ENCODE measurements at regions not wholly inside any gene's neighbourhood (a gene's known extent, or its start where the extent isn't known, plus 50 kb on each side); places are given as distances from the start of the nearest gene placed in this dataset.

DNA sequence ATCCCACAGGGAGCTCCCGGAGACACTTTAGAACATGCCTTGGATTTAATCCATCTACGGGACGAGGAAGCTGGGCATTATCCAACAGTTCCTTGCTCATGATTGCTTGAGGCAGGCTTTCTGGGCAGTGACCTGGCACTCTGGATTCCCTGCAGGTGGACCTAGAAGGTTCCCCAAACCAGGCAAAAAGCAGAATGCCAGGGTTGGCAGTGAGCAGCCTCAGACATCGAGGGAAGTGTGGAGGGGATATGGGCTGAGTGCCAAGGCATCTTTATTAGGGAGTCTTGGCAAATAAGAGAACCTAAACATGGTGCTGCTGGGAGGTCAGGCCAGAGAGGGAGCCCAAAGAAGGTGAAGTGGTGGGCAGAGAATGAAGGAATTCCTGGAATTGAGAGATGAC, 158.5 kb downstream of the CD83 start:
- DNase-seq: no peak

DNA sequence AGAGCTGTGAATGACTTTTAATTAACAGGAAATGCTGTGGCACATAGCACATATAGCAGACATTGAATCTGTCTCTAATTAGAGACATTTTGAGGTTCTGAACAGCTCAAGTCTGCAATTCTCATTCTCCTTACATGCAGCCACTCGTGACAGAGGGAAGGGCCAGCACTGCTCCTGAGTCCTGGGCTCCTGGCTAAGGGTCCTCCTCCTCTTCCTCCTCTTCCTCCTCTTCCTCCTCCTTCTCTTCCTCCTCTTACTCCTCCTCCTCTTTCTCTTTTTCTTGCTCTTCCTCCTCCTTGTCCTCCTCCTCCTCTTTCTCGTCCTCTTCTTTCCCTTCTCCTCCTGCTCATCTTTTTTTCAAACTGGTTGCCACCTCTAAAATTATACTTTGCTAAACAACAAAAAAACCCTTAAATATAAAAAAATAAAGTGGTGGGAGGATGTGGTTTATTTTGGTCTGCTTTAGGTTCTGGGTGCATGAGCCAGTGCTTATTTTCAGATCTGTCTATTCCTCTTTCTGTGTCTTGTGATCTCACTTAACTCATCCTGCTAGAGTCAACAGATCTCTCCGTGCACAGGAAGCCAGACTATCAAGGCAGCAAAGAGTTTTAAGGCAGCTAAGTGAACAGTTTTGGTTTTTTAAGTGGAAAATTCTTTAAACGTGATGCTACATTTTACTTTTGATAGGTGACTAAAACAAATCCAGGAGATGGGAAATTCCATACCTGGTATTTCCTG, 159.3 kb downstream of the CD83 start:
- DNase-seq: no peak

DNA sequence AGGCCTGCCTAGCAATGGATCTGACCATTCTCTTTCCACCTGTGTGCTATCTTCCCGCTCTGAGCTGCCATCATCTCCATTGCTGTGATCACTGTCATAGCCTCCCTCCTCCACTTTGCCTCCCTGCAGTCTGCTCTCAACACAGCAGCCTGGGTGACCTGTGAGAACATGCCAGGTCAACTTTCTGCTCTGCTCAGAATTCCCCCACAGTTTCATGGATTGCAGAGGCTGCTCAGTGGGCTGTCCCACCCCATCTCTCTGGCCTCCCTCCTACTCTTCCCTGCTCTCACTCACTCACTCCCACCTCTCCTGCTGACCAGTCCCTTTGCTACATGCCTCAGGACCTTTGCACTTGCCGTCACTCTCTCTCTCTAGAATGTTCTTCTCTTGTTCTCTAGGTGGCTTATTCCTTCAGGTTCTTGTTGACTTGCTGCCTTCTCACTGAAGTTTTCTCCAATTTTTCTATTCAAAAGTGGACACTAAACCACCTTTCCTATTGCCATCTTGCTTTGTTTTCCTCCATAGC, 159.9 kb downstream of the CD83 start:
- DNase-seq: no peak

DNA sequence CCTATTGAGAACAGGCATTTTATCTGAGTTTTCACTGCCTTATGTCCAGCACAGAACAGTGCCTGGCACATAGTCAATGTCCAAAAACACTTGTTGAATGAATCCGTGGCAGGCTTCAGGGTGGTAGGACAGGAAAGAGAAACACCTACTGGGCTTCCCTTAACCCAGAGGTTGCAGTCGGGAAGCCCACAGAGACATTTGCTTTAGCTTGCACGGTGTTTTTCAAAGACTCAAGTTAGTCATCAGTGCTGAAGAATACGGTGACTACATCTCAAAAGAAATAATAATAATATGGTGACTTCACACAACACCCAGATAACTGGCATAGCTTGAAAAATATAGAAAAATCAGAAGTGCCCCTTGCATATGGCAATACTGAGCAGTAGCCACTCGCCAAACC, 160.4 kb downstream of the CD83 start:
- no peak for DNase-seq

DNA sequence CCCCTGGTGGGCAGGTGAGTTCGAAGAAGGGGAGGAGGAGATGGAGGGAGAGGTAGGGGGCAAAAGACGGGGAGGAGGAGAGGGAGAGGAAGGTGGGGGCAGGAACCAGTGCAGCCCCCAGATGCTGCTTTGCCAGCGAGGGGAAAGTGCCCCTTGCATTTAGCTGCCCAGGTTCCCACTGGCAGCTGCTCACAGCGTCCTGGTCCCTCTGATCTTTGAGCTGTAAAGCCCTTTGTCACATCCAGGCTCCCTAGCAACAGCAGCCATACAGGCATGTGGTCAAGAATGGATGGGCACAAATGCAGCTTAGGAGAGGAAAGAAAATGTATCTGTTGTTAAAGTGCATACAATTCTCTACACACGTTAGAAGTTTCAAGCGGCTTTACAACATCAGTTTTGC, 160.9 kb downstream of the CD83 start:
- no peak for DNase-seq

DNA sequence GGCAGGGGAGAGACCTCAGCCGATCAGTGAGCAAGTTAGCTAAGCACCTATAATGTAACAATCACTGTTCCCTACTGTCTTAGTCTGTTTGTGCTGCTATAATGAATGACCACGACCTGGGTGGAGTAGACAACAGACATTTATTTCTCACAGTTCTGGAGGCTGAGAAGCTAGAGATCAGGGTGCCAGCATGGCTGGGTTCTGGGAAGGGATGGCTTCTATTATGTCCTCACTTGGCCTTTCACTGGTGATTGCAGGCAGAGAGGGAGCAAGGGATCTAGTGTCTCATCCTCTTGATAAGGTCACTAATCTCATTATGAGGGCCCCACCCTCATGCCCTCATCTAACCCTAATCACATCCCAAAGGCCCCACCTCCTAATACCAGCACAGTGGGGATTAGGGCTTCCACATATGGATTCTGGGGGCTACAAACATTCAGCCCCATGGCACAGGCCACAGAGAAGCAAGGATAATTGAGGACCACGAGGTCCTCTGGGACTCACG, 162.5 kb downstream of the CD83 start:
- DNase-seq: no peak

DNA sequence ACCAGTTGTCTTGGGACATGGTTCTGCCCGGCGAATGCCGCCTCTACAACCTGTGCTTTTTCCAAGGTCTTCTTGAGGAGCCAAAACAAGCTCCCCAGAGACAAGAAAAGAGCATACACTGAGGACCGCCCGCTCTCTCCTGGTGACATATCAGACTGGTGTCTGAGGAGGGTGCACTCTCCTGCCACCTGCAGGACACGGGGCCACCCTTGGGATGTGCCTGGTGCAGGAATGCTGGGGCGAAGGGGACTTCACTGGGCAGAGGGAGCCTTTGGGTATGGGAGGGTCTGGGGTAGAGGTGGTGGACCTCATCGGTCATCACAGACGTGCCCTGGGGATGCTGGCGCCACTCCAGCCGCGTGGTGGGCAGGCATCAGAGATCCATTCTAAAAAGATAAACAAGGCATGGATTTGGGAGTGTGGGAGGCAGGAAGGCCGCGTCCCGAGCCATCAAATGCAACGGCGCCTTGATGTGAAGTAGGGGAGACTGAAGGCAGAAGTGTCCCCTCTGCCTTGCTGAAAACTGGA, 163.3 kb downstream of the CD83 start:
- no peak for DNase-seq

DNA sequence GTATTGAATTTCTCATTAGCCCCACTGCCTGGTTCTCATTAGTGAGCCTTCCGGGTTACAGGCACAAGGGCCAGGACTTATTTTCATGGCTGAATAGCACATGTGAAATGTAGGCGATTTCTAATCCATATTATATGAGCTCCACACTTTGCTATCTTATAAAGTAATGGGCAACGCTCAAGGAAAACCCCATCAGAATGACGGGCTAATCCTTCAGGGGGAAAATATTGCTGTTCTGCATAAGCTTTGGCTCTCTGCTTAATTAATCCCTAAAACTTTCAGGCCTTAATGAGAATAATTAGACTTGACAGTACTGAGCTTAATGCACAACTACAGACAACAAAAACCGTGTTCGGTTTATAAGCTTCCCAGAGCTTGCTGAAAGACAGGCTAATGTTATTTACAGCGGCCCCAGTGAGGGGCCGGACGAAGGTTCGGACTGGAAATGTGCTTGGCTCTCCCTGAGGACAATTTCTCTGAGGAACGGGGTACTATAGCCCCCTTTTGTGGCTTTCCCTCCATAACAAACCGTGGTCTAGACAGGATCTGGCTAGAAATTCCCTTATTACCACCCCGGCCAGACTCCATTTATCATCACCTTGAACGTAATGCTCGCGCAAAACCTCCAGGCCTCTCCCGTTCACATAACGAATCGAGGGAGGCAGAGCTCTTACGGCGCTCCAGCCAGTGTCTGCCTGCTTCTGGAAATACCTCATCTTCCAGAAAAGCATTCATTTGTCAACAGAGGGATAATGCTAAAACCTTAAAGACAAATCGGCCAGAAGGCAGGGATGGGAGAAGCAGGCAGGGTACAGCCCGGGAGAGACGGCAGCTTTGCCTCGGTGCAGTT, 164.5 kb downstream of the CD83 start:
- DNase-seq: no peak

DNA sequence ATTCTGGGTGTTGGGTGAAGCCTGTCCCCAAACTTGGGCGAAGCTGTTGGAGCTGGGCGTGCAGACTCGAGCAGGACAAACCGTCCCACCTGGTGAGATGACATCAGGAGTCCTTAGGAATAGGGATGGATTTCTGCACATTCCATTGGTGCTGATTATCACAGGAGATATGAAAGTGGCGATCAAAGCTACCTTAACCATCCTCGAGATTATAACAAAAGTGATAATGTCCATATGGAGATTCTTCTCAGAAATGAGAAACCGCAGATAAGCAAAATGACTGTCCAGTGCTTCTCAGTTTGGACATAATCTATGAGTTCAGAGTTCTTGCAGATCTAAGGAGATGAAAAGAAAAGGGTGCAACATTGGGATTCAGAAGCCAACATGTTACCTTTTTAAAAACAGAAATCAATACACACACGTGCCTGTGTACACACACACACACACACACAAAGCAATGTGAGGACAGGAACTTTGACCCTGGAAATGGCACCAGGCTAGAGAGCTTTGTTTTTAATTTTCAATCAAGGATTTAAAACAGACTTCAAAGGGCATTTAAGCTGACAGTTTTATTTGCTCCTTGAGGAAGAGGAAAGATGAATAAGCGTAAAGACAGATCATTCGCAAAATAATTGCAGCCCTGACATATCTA, 165.4 kb downstream of the CD83 start:
- no peak for DNase-seq

DNA sequence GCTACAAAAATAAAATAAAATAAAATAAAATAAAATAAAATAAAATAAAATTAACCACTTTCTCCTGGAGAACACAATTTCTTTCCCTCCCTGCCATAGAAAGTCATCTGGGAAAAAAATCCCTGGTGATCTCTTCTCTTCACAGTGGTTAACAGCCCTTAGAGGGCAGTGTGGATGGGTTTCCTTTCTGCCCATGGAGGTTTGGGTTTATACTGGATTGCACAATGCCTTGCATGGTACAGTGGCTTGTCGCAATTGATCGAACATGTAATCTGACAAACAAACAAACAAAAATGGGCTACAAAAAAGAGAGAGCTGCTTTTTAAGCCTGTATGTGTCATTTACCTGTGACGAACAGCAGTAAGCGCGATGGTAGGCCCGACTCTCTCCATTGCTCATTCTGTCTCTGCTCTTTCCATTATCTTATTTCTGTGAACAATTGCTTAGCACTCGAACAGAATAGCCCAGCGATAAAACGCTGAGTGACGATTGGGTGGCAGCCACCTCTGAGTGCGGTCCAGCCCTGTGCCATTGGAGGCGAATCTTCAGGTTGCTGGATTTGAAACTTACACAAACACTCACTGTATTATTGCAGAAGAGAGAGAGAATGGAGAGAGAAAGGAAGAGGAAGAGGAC, 166.1 kb downstream of the CD83 start:
- no peak for DNase-seq

DNA sequence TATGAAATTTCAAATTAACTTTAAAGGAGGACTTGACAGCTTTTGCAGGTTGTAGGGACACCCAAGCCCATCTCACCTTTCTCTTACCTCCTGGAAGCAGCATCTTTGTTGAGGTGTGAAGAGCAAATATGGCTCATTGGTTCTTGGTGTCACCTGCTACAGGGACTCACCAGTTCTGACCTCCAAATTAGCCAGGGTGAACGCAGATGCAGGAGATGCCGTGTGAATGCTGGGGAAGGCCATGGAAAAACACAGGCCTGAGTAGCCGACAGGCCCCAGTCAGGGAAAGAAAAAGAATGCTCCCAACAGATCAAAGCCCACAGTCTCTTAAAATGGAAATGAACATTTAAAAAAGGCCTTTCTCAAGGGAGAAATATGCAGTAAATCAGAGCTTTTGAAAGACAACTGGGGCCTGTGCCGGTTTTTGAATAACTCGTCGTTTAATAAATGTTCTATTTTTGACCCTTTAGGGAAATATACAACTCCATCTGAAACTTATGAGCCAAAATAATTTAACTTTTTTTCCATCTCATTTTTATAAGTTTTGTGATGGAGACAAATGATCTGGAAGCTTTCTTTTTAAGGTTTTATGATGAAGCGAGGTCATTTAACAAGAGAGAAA, 167.5 kb downstream of the CD83 start:
- DNase-seq: no peak

DNA sequence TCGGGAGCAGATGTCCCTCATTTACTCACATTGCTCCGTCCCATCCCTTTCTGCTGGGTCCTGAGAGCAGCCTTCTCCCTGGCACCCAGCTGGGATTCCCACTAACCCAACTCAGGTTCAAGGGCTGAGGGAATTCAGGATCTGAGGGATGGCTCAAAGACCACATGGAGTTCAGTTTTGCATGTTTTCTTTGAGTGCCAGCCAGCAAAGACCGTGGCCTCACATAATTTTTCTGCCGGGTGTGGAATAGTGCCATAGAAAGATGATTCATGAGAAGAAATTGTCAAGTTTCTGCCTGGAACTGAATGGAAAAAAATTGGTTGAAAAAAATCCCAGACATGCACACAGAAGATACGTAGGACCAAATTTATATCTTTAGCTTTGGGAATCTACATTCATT, 168.6 kb downstream of the CD83 start:
- no peak for DNase-seq

DNA sequence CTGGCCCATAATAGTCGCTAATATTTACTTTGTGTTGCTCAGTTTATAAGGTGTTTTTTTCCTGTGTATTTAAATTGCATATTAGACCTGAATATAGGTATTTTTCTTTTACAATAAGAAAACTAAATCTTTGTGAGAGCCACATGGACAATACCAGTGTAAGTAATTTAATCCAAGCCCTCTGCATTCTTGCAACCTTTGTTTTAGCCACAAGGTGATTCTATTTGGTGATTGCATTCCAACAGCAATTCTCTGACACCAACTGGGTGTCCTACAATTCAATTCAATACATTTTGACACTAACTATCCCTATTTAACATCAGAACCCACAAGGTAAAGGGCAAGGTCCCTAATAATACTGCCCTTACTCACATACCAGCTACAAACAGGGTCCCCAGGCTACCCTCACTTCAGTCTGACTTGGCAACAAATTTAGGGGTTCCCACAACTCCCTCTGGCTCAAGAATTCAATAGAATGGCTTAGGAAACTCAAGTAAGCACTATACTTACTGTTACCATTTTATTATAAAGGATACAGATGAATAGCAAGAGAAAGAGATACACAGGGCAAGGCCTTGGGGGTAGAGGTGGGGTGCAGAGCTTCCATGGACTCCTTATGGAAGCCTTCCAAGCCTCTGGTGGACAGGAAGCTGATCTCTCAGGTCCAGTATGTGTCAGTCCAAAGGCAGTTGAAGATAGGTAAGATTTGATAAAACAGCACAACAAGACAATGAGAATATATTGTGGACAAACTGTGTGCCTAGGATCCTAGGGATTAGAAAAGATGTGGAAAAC, 169.3 kb downstream of the CD83 start:
- DNase-seq: no peak

DNA sequence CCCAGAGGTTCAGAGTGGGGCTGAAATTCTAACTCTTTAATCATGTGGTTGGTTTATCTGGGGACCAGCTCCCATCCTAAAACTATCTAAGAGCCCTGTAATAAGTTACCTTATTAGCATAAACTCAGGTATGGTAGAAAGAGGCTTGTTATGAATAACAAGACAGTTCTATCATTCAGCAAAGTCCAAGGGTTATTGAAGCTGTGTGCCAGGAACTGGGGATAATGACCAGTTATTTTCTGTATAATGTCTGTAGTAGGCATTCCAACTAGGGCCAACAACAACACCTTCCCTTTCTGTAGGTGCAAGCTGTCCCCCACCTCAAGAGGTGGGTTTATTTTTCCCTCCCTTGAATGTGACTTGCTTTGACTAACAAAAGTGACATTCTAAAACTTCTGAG, 170.1 kb downstream of the CD83 start:
- no peak for DNase-seq

DNA sequence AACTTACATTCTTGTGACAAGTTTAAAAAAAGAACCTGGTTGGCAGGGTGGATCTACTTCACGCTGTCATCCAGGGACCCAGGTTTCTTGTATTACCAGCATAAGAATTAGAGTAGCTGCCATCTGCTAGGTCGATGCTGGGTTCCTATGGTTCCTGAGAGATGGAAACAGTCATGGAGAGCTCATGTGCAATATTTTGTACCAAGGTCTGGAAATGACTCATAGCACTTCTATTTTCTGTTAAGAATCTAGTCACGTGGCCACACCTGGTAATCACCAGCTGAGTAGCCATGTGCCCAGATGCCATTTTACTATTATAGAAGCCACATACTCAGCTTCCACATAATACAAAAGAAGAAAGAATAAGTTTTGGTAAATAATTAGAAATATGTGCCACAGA, 171.3 kb downstream of the CD83 start:
- no peak for DNase-seq

DNA sequence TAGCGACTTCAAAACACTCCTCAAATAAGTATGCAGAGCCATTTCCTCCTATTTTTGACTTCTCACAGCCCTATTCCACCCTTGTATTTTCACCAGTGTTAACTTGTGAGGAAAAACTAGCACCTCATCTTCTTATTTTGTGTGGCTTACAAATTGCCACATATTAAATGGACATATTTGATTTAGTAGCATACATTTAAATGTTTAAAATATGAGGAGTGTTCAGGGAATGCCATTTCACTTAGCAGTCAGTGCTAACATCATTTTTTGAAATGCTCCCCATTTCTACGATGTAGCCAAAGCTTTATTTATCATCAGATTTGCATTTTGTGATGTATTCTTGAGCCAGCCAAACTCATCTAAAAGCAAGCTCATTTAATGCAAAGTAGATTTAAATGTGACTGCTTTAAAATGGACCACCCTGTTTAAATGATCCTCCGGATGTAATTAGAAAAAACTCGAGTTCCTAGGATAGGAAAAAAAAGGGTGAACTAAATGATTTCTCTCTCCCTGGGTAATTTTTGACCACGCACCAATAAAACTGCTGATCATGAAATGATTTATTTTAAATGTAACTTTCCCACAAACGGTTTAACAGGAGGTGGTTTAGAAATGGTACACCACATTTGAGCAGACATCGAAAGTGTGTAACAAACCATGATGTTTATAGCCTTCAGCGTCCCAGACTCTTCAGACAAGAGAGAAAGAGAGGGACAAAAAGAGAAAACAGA, 172.6 kb downstream of the CD83 start:
- no peak for DNase-seq

DNA sequence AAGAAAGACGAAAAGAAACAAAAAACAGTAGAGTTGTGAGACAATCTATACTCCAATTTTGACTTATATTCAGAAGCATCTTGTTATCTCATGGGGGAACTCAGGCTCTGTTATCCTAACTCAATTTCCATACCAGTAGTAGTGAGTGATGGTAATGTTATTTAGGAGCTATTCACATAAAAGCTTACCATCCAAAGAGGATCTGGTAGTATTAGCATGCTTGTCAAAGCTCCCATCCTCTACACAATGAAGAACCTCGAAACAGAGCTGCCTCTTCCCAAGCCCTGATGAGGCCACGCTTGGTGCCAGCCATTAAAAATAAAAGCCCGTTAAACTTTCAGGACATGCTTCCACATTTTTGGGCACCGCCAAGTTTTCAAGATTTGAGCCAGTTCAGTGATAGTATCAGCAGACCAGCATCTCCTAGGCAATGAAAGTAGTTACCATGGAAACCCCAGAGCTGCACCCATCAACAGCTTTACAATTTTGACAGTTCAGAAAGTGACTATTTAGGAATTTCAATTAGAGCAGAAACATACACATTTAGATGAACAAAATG, 173.3 kb downstream of the CD83 start:
- no peak for DNase-seq

DNA sequence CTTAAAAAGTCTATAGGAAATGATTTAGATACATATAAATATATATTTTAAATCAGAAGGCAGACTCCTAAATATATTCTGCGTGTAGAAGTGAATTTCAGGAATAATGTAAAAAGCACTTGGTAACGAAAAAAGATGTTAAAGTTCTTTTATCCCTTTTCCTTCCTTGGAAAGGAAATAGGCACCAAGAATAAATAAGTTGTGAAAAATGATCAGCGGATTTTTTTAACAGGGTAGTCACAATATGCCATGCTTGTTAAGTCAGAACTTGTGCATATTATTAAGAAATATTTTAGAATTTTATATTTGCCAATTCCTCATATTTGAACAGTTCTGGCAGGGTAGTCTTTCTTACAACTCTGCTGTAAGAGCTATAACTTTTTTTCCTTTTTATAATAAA, 173.8 kb downstream of the CD83 start:
- DNase-seq: no peak

DNA sequence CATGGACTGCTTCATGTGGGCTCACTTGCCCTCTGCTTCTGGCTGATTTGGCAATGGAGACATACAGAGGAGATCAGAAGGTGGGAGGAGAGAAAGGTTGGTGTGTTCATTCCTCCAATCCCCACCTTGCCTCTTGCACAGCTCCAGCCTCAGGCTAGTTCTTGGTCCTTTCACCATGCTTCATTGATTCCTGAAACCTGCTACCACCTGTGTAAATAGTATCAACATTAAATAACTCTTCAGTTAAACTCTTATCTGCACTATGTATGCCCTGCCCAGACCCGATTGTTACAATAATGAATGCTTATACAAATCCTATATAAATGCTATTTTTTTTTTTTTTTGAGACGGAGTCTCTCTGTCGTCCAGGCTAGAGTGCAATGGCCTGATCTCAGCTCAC, 174.5 kb downstream of the CD83 start:
- no peak for DNase-seq

DNA sequence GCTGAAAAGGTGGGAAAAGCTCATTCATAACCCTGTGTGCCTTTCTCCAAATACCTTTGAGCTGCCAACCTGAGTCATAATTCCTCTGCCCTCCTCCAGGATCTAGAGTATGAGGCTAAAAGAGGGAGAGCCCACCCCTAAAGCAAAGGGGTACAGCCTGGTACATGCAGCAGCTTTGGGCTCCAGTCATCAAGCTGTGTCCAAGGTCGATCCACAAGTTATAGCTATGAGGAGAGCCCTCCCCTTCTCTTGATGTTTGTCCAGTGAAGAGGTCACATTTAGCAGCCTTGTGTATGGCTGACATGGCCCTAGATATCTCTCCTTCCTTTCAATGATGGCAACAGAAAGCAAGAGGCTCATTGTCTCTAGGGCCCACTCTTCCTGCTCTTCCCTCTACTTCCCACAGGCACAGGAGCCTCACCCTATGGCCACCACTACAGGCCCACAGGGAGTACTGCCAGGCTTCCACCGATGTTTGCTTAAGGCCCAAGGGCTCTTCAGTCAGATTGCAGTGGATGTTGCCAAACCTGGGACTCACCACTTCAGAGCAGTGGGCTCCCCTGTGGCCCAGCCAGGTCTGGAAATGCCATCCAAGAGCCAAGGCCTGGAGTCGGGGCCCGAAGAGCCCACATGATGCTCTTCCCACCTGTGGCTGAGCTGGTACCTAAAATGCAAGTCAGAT, 176.8 kb downstream of the CD83 start:
- no peak for DNase-seq
